KBM-7 (cell line): ENCODE measurements at regions not wholly inside any gene's neighbourhood (a gene's known extent, or its start where the extent isn't known, plus 50 kb on each side); places are given as distances from the start of the nearest gene placed in this dataset.
"Not testable (repeated sequence)": the region's sequence is repeated elsewhere in the genome, so short reads cannot be mapped to it uniquely, and the experiment has no call there.

Source experiments
- DNase-seq: peaks from one replicate; pipeline ENCODE4 v3.0.0-alpha.2; 2015
- in situ Hi-C: fragments of 300-500 bp; cut with MboI; formaldehyde crosslinking; loops from 2 replicates; pipeline ENCODE4 v1.14.3; 2020; ENCODE audit warnings: low sequenced_read_pairs, low pct_unique_long_range_greater_than_20kb, mixed read lengths

DNA sequence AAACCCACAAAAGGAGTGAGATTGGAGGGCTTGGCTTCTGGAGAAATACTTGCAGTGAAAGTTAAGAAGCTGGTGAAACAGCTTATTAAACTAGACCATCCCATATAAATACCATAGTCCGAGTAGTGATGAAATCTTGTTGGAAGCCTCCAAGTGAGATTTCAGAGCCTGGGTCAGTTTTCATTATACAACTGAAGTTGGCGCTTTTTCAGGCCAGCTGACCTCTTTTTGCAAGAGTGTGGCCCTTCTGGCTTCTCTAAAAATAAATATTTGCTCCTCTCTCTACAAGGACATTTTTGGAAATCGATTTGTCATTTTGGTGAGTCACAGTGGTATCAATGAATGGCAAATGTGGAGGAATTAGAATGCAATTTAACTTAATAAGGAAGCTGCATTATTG lies 51.2 kb upstream of the THRB start:
- in situ Hi-C loops = no loop called here
- DNase-seq = no peak

DNA sequence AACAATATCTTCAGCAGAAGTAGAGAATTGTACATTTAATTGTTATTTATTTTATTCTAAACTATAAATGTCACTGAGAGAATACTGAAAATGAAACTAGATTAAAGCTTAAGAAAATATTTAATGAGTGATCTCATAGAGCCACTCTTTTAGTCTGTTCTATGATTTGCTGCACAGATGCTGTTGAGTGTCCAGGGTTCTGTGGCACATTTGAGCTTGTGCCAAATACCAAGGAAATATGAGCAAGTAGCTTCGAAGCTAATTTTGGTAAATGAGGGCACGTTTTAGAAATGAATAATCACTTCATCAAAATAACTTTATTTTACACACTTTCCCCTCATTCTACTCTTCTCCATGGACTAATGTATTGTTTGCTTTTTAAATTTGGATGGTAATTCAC lies 53.6 kb upstream of the THRB start:
- in situ Hi-C loops = no loop called here
- no peak for DNase-seq

DNA sequence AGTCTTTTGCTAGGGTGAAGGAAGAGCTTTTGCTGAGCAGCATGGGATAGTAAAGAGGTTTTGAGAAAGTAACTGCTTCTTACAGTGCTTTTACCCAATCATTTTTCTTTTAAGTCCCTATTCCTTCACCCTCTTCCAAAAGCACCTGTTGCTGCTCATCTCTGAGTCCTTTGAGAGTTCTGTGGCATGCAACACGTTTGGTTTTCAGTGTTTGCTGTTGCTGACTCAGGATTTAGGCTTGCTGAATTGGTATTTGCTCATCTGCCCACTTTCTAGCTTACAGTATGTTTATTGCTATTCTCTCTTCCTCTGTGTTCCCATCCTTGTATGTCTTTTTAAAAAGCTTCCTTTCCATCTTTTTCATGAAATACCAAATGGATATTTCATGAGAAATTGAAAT lies 55.9 kb upstream of the THRB start:
- no peak for DNase-seq
- in situ Hi-C loops = no loop called here

DNA sequence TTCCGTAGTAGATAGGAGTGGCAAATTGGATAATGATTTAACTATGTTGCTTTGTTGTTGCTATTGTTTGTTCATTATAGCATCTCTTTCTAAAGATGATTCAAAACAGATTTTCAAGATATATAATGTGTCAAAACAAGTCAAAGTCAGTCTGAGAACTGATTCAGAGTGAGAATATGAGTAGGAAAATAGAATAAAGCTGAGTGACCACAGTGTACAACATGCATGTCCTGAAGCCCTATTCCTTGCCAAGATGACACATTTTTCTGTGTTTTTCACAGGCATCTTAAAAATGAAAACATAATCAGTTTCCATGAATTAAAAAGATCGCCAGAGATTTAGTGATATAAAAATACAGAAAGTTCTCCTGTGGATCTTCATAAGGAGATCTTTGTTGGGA lies 57.0 kb upstream of the THRB start:
- no peak for DNase-seq
- in situ Hi-C loops = no loop called here

DNA sequence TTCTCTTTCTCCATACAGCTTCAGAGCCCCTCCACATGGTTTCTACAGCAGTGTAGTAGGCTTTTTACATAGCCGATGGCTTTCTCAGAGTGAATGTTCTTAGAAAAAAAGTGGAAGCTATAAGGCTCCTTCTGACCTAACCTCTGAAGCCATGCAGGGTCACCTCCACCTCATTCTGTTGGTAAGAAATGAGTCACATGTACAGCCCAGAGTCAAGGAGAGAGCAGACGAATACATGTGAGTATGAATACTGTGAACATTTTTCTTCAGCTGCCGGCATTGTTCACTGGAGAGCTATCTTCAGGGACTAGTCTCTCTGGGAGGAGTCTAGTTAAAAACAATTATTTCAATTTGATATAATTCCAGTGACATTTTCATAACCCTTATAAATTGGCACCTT lies 68.2 kb upstream of the THRB start:
- no peak for DNase-seq
- in situ Hi-C loops = no loop called here

DNA sequence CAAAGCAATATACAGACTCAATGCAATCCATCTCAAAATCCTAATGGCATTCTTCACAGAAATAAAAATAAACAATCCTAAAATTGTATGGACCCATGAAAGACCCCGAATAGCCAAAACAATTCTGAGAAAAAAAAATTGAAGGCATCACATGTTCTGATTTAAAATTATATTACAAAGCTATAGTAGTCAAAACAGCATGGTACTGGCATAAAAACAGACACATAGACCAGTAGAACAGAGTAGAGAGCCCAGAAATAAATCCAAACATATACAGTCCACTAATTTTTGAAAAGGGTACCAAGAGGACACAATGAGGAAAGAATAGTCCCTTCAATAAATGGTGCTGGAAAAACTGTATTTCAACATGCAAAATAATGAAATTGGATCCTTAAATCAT lies 70.4 kb upstream of the THRB start:
- in situ Hi-C loops = no loop called here
- no peak for DNase-seq

DNA sequence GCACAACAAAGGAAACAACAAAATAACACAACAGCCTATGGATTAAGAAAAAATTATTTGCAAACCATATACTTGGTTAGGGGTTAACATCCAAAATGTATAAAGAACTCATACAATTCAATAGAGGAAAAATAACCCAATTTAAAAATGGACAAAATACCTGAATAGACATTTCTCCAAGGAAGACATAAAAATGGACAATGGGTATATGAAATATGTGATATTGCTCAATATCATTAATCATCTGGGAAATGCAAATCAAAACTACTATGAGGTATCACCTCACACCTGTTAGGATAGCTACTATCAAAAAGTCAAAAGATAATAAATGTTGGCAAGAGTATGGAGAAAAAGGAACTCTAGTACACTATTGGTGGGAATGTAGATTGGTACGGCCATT lies 71.0 kb upstream of the THRB start:
- in situ Hi-C loops = no loop called here
- no peak for DNase-seq

DNA sequence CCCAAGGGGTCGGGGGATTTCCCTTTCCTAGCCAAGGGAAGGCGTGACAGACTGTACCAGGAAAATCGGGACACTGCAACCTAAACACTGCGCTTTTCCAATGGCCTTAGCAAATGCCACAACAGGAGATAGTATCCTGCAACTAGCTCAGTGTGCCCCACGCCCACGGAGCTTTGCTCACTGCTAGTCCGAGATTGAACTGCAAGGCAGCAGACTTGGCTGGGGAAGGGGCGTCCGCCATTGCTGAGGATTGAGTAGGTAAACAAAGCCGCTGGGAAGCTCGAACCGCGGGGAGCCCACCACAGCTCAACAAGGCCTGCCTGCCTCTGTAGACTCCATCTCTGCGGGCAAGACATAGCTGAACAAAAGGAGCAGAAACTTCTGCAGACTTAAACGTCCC lies 72.3 kb upstream of the THRB start:
- no peak for DNase-seq
- in situ Hi-C loops = no loop called here

DNA sequence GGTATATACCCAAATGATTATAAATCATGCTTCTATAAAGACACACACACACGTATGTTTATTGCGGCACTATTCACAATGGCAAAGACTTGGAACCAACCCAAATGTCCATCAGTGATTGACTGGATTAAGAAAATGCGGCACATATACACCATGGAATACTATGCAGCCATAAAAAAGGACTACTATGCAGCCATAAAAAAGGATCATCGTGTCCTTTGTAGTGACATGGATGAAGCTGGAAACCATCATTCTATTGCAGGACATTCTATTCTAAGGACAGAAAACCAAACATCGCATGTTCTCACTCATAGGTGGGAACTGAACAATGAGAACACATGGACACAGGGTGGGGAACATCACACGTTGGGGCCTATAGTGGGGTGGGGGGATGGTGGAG lies 77.8 kb upstream of the THRB start:
- DNase-seq, in situ Hi-C loops: not testable (repeated sequence)

DNA sequence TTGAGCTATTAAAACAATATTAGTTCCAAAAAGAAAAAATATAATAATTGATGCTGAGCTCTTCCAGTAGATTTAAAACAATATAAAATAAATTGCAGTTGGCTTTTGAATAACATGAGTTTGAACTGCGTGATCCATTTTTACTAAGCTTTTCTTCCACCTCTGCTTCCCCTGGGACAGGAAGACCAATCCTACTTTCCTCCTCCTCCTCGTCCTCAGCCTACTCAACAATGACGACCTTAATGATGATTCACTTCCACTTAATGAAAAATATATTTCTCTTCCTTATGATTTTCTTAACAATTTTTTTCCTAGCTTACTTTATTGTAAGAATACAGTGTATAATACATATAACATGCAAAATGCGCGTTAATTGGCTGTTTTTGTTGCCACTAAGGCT lies 78.9 kb upstream of the THRB start:
- in situ Hi-C loops = no loop called here

DNA sequence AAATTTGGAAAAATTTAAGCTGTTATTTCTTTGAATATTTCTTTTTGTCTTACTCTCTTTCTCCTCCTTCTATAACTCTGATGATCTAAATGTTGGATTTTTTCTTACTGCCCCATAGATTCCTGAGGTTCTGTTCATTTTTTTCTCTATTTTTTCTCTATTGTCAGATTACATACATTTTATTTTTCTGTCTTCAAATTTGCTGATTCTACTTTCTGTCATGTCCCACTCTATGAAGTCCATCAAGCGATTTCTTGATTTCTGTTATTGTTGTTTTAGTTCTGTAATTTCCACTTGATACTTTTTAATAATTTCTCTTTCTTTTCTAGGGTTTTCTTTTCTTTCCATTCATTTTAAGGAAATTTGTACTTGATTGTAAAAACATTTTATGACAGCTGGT lies 83.7 kb upstream of the THRB start:
- in situ Hi-C loops = no loop called here
- DNase-seq = no peak

More for the DNA sequence above, 78.9 kb upstream of the THRB start:
- no peak for DNase-seq

DNA sequence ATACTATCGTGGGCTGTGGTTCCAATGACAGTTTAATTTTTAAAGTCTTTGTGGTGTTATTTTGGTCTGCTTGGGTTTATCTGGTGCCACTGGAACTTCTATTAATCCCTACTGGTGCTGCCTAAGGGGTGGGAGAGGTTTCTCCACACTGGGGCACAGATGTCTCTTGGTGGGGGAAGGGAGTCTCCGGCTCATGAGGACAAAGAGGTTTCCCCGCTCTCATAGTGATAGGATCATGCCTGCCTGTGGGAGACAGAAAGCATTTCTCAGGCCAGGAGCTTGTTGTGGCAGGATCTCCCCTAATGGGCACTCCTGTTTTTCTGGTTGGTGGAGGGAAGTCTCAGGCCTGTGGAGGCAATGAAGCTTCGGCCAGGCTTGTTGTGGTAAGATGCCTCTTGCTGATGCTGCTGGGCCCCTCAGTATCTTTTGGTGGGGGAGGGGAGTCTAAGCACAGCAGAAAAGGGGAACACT lies 84.3 kb upstream of the THRB start:
- no peak for DNase-seq
- in situ Hi-C loops = no loop called here

DNA sequence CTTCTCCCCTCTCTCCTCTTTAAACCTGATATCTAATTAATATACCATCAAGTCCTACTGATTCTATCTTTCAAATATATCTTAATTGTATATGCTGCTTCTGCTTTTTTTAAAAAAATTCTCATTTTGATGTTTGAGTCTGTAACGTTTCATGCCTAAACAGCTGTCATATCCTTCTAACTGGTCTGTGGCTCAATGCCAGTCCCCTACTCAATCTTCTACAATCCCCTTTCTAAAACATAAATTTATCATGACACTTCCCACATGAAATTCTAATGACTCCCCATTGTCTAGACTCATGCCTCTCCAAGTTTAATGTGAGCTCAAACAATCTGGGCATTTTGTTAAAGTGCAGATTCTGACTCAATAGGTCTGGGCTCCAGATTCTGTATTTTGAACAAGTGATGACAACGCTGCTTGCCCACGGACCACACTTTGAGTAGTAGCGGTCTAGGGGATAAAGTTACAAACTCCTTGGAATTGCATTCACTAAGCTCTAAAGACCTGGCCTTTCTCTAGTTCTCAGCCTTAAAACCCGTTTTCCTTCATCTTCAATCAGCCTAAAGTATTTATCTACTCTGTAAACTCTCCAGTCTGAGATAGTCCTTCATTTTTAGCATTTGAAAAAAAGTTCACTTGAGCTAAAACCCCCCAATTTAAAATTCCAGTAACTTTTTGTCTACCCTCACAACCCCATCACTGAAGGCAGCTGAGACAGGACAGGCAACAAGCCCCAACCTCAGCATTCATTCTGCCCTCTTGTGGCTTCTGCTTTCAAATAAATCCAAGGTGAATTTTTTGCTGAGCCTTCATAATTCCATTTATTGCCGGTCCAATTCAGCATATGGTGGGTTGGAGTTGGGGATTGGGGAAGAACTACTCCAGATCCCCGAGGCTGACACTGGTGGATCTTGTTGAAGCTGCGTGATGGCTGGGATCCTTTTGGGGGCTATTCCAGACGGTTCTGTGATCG lies 88.1 kb upstream of the THRB start:
- DNase-seq = no peak
- in situ Hi-C loops = no loop called here

DNA sequence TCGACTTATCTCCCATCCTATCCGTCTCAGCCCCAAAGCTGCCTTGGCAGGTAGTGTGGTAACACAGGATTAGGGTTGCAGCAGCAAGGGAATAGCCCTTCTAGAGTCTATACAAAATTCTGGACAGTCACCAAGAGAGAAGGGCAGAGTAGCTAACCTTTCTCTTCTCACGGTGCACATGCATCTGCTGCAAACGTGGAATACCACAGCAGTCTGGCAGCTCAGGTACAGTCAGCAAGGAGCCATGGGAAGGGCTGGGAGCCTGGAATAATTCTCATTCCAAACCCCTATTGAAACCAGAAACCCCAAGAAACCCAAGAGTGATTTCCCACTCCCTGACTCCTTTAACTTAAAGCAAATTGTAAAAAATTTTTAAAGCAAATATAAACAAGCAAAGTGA lies 92.3 kb upstream of the THRB start:
- in situ Hi-C loops = no loop called here
- DNase-seq = no peak

DNA sequence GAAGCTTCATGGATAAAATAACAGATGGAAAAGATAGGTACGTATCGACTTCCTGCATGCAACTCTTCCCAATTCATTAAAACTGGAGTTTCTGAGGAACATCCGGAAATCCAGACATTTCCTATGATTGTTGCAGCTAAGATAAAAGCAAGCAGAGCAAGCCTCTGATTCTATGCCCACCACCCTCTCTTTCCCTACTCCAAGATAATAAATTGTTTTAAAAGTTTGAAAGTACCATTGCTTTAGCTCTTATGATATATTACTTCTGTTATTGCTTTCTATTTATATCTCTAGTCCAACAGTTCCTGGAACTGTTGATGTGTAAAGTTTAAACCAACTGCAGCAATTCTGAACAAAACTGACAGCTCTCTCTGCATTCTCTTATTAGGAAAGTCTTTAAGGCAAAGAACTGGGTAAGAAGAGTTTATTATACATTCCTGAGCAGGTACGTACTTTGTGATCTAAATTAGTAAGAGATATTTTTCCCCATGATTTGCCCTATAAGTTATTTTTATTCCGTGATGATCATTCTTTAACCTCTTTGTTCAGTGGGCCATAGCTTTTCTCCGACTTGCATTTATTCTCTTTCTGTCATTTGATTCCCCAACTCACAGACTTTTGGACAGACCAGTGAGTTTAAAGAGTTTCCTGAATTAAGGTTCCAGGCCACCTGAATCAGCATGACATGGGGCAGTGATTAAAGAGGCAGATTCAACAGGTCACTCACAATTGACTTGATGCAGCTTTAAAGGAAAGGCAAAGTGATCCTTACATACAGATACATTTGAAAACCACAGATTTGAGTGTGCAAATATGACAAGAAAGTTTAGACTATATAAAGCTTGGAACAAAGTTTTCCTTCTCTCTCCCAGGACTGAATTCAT lies 94.2 kb upstream of the THRB start:
- in situ Hi-C loops = no loop called here
- no peak for DNase-seq

DNA sequence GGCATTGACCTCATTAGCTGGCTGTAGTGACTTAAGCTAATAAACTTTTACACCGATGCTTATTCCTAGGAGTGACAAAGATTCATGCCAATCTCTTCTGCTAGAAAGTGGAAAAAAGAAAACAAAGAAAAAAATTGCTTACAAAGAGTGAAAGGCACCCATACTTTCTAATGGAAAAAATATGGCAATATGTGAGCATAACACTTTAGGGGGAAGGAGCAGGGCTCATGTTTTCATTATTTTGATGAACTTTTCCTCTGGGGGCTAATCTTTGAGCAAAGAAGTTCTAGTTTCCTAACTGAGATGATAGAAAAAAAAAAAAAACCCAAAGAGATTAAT lies 94.8 kb upstream of the THRB start:
- in situ Hi-C loops = no loop called here
- no peak for DNase-seq

DNA sequence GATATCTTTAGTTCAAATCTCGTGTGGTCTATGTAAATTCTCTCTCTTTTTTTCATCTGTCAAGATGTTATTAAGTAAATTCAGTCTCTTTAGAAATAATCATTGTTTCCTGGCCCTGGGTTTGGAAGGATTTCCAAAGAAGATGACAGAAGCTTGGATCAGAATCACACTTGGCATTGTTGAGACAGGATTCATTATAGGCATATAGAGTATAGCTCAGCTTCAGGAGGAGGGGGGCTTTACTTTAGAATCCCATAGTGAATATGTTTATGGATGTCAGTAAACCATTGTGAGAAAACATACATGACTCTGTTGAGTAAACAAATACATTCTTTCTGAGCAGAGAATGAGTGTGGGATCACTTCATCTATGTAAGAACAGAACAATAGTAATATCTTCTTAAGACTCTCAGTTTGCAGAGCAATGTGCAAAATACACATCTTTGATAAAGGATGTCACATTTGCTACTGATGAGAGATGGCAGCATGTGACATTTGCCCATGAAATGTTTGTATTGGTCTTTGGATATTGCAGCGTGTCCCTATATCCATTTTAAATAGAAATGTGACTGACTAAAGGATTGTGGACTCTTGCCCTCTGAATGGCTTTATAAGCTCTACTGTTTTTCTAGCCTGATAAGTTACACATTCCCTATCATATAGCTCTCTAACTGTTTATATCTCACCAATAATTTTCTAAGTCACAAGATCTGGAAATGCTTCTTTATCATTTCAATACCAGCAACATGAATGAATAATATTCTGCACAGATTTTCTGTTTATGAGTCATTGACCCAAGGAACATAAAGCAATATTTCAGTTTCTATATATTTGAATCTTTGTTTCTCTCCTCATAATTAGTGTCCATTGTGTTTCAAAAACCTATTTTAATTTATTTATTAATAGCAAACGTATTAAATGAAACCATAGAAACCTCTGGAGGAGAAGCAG lies 95.6 kb upstream of the THRB start:
- in situ Hi-C loops = no loop called here
- no peak for DNase-seq

DNA sequence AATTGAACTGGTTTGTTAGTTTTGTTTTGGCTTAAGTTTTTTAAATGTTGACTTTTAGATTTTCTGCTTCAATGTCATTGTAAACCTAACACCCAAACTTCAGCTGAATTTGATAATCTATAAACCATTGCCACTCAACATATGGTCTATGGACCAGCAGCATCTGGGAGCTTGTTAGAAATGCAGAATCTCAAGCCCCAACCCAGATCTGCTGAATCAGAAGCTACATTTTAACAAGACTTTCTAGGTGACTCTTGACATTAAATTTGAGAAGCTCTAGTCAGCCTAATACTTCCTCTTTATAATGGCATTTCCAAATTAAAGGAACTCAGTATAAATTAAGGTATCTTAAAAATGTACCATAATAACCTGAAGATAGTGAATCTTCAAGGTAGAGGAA lies 96.5 kb upstream of the THRB start:
- DNase-seq = no peak
- in situ Hi-C loops = no loop called here
